ENCODE measurements at regions not wholly inside any gene's neighbourhood (a gene's known extent, or its start where the extent isn't known, plus 50 kb on each side); places are given as distances from the start of the nearest gene placed in this dataset.

- Histone ChIP-seq H3K4me1 (ENCODE audit: control insufficient read depth in 5 of 5, insufficient read depth in 5 of 5, low read length in 5 of 5) (no peaks in the 10 kb centered on the region), H3K27me3 (ENCODE audit: control insufficient read depth in 3 of 3, insufficient read depth in 3 of 3, low read length in 2 of 3) (no peaks in the 10 kb centered on the region), H3K9ac (ENCODE audit: insufficient read depth in 1 of 2, low read length in 2 of 2) (no peak overlapping the region), H3K4me3 (no peak overlapping the region), H3K36me3 (ENCODE audit: control insufficient read depth in 4 of 4, insufficient read depth in 4 of 4, low read length in 4 of 4) (no peaks in the 10 kb centered on the region), H3K9me3 (ENCODE audit: control insufficient read depth in 4 of 4, insufficient read depth in 3 of 4, low read length in 3 of 4) (no peaks in the 10 kb centered on the region), H3K27ac (ENCODE audit: low read depth in 1 of 2, low read length in 1 of 2) (no peak overlapping the region)
- DNase-seq (peak in 2 of 3 donors; percentile 43 to 73), ATAC-seq (ENCODE audit: insufficient read depth, low FRiP score) (no peak)
- WGBS, 2 donors, result 36 to 55% methylated on average over 1 of the region's 1 CpG
- TF ChIP-seq, protein P1, sequence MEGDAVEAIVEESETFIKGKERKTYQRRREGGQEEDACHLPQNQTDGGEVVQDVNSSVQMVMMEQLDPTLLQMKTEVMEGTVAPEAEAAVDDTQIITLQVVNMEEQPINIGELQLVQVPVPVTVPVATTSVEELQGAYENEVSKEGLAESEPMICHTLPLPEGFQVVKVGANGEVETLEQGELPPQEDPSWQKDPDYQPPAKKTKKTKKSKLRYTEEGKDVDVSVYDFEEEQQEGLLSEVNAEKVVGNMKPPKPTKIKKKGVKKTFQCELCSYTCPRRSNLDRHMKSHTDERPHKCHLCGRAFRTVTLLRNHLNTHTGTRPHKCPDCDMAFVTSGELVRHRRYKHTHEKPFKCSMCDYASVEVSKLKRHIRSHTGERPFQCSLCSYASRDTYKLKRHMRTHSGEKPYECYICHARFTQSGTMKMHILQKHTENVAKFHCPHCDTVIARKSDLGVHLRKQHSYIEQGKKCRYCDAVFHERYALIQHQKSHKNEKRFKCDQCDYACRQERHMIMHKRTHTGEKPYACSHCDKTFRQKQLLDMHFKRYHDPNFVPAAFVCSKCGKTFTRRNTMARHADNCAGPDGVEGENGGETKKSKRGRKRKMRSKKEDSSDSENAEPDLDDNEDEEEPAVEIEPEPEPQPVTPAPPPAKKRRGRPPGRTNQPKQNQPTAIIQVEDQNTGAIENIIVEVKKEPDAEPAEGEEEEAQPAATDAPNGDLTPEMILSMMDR (IDR thresholded peaks at IDR 0.05; ENCODE audit: control extremely low read depth, extremely low read depth), result no peak
Observed at GRCh38 chr4:130099105-130099504, 1003.2 kb downstream of the C4orf33 start.

DNA sequence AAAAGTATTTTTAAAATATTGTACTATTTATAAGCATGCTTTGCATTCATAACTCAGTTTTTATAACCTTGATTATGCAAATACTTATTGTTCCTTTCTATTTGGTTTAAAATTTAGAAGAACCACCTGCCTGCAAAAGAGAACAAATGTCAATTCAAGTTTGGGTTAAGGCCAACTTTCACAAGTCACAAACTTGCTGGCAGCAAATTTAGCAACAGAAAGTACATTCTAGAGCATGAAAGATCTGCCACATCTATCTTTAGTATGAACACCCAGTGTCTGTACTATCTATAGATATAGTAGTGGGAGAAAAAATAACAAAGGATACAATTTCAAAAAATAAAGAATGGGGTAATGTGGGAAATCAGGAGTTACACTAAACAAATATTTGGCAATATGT, 1014.2 kb downstream of the C4orf33 start:
- TF ChIP-seq, protein P1 (IDR thresholded peaks at IDR 0.05; ENCODE audit: control extremely low read depth, extremely low read depth), result no peak
- no peak for ATAC-seq (ENCODE audit: insufficient read depth, low FRiP score)

DNA sequence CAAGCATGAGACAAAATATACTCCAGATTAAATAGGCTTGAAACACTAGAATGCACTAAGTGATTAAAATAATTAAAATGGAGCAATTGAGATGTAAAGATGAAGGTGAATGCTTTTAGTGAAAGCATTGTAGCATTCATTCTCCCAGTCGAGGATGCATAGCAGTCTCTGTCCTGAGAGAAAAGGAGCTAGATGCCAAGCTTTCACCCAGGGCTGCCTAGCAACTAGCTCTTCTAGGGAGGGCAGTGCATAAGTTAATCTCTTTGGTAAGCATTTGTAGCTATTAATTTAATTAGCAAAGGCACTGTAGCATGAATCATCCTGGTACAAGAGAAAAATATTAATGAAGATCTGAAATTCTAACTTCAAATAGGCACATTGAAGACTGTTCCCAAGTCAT, 1014.8 kb downstream of the C4orf33 start:
- TF ChIP-seq, protein P1 (IDR thresholded peaks at IDR 0.05; ENCODE audit: control extremely low read depth, extremely low read depth), result no peak
- no peaks in the 10 kb centered on the region for H3K36me3 ChIP-seq (ENCODE audit: control insufficient read depth in 4 of 4, insufficient read depth in 4 of 4, low read length in 4 of 4)
- ATAC-seq (ENCODE audit: insufficient read depth, low FRiP score) (no peak), DNase-seq (no peak)
- peaks cover 0 to 2% (median 0%) of the 10 kb centered on the region in 4 donors for H3K9me3 ChIP-seq (ENCODE audit: control insufficient read depth in 4 of 4, insufficient read depth in 3 of 4, low read length in 3 of 4)
- no peak overlapping the region for H3K4me3 ChIP-seq
- no peak overlapping the region for H3K27ac ChIP-seq (ENCODE audit: low read depth in 1 of 2, low read length in 1 of 2)
- no peaks in the 10 kb centered on the region for H3K27me3 ChIP-seq (ENCODE audit: control insufficient read depth in 3 of 3, insufficient read depth in 3 of 3, low read length in 2 of 3)
- 41 to 63% methylated on average over 1 of the region's 1 CpG for WGBS, 2 donors
- H3K4me1 ChIP-seq (ENCODE audit: control insufficient read depth in 5 of 5, insufficient read depth in 5 of 5, low read length in 5 of 5), result peaks cover 0 to 2% (median 0%) of the 10 kb centered on the region in 5 donors
- no peak overlapping the region for H3K9ac ChIP-seq (ENCODE audit: insufficient read depth in 1 of 2, low read length in 2 of 2)

More for the DNA sequence above, 1014.2 kb downstream of the C4orf33 start:
- no peak overlapping the region for H3K4me3 ChIP-seq
- H3K27ac ChIP-seq (ENCODE audit: low read depth in 1 of 2, low read length in 1 of 2), result no peak overlapping the region
- H3K27me3 ChIP-seq (ENCODE audit: control insufficient read depth in 3 of 3, insufficient read depth in 3 of 3, low read length in 2 of 3), result no peaks in the 10 kb centered on the region
- no peaks in the 10 kb centered on the region for H3K36me3 ChIP-seq (ENCODE audit: control insufficient read depth in 4 of 4, insufficient read depth in 4 of 4, low read length in 4 of 4)
- H3K9me3 ChIP-seq (ENCODE audit: control insufficient read depth in 4 of 4, insufficient read depth in 3 of 4, low read length in 3 of 4), result peaks cover 0 to 2% (median 0%) of the 10 kb centered on the region in 4 donors
- peaks cover 0 to 2% (median 0%) of the 10 kb centered on the region in 5 donors for H3K4me1 ChIP-seq (ENCODE audit: control insufficient read depth in 5 of 5, insufficient read depth in 5 of 5, low read length in 5 of 5)
- H3K9ac ChIP-seq (ENCODE audit: insufficient read depth in 1 of 2, low read length in 2 of 2), result no peak overlapping the region
- DNase-seq, result no peak

GRCh38 chr4:130124066-130124465, 1028.1 kb downstream of the C4orf33 start:
- Histone ChIP-seq H3K36me3 (ENCODE audit: control insufficient read depth in 4 of 4, insufficient read depth in 4 of 4, low read length in 4 of 4) (no peaks in the 10 kb centered on the region), H3K27ac (ENCODE audit: low read depth in 1 of 2, low read length in 1 of 2) (no peak overlapping the region), H3K9me3 (ENCODE audit: control insufficient read depth in 4 of 4, insufficient read depth in 3 of 4, low read length in 3 of 4) (no peaks in the 10 kb centered on the region), H3K27me3 (ENCODE audit: control insufficient read depth in 3 of 3, insufficient read depth in 3 of 3, low read length in 2 of 3) (no peaks in the 10 kb centered on the region), H3K4me1 (ENCODE audit: control insufficient read depth in 5 of 5, insufficient read depth in 5 of 5, low read length in 5 of 5) (peaks cover 0 to 5% (median 0%) of the 10 kb centered on the region in 5 donors), H3K9ac (ENCODE audit: insufficient read depth in 1 of 2, low read length in 2 of 2) (no peak overlapping the region), H3K4me3 (no peak overlapping the region)
- WGBS, 2 donors, result 73 to 82% methylated on average over 4 of the region's 4 CpGs
- peak in 1 of 3 donors; percentile 12 for DNase-seq
- no peak for ATAC-seq (ENCODE audit: insufficient read depth, low FRiP score)
- TF ChIP-seq, protein P1 (IDR thresholded peaks at IDR 0.05; ENCODE audit: control extremely low read depth, extremely low read depth), result no peak

Measured in lung (tissue), 11 donors.